ENCODE measurements at regions not wholly inside any gene's neighbourhood (a gene's known extent, or its start where the extent isn't known, plus 50 kb on each side); places are given as distances from the start of the nearest gene placed in this dataset.

DNA sequence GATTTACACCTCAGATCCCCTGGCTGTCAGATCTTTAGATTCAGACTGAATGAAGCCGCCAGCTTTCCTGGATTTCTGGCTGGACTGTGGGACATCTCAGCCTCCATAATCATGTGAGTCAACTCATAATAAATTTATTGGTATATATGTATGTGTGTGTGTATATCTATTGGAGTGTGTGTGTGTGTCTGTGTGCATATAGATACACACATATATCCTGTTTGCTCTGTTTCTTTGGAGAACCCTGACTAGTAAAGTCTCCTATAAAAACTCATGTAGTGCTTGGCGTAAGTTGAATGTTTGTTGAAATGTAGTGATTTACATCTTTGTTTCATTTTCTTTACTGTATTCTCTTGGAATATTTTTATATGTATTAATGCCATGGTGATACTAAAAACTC lies 499.5 kb upstream of the KLF12 start:
- TF ChIP-seq, protein P1, sequence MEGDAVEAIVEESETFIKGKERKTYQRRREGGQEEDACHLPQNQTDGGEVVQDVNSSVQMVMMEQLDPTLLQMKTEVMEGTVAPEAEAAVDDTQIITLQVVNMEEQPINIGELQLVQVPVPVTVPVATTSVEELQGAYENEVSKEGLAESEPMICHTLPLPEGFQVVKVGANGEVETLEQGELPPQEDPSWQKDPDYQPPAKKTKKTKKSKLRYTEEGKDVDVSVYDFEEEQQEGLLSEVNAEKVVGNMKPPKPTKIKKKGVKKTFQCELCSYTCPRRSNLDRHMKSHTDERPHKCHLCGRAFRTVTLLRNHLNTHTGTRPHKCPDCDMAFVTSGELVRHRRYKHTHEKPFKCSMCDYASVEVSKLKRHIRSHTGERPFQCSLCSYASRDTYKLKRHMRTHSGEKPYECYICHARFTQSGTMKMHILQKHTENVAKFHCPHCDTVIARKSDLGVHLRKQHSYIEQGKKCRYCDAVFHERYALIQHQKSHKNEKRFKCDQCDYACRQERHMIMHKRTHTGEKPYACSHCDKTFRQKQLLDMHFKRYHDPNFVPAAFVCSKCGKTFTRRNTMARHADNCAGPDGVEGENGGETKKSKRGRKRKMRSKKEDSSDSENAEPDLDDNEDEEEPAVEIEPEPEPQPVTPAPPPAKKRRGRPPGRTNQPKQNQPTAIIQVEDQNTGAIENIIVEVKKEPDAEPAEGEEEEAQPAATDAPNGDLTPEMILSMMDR (IDR thresholded peaks at IDR 0.05; ENCODE audit: insufficient read depth, low read depth, low read length, missing control alignments), result no peak
- no peak overlapping the region for H3K4me3 ChIP-seq (ENCODE audit: low read depth, low read length)
- DNase-seq (ENCODE audit: low read depth), result no peak

DNA sequence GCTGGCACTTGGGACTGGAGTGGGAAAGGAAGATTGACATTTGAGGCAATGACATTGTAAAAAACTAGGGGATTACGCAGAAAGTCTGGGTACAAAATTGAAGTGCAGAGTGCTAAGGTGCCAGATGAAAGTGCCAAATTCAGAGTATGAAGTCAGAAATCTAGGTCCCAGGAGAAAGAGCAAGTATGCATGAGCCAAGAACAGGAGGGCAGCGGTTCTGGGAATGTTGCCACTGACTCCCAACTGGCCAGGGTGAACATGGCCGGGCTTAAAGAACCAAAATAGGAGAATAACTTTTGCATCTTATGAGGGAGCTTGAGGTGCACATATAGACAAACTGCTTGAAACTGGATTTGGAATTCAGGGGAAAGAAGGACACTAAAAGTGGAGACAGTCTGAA lies 495.8 kb upstream of the KLF12 start:
- TF ChIP-seq, protein P1 (IDR thresholded peaks at IDR 0.05; ENCODE audit: insufficient read depth, low read depth, low read length, missing control alignments), result no peak
- no peak overlapping the region for H3K4me3 ChIP-seq (ENCODE audit: low read depth, low read length)
- no peak for DNase-seq (ENCODE audit: low read depth)

DNA sequence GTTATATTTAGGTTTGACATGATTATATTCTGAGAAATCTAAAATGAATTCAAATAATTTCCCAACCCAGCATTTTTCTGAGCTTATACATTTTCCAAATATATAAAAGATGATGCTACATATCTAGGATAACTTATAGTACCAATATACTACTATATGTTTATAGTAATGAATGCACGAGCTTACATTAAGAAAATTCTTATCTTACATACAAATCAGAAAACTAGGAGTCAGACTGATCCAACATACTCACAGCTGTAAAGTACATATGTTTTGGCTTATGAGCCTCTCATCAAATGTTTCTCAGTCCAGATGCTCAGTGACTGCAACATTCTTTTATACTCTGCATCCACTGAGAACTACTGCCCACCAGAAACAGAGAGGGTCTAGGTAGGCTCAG lies 491.3 kb upstream of the KLF12 start:
- TF ChIP-seq, protein P1 (IDR thresholded peaks at IDR 0.05; ENCODE audit: insufficient read depth, low read depth, low read length, missing control alignments), result no peak

DNA sequence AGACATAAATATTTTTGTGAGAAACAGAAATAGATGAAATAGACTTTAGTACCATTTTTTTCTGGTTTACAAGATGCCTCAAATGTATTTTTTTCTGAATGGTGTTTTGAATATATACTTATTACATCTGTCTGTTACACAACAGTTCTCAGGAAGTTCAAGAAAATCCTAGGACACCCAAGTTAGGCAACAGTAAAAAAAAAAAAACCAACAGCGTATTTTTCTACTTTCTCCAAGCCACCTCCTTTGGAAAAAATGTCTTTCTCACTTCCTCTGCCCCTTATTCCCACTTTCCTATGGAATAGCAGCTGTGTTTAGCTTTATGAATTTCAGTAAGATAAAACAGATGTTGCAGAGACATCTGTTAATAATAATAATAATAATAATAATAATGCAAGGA lies 489.6 kb upstream of the KLF12 start:
- no peak for DNase-seq (ENCODE audit: low read depth)
- TF ChIP-seq, protein P1 (IDR thresholded peaks at IDR 0.05; ENCODE audit: insufficient read depth, low read depth, low read length, missing control alignments), result no peak
- no peak overlapping the region for H3K4me3 ChIP-seq (ENCODE audit: low read depth, low read length)

More for the DNA sequence above, 491.3 kb upstream of the KLF12 start:
- no peak overlapping the region for H3K4me3 ChIP-seq (ENCODE audit: low read depth, low read length)
- no peak for DNase-seq (ENCODE audit: low read depth)

DNA sequence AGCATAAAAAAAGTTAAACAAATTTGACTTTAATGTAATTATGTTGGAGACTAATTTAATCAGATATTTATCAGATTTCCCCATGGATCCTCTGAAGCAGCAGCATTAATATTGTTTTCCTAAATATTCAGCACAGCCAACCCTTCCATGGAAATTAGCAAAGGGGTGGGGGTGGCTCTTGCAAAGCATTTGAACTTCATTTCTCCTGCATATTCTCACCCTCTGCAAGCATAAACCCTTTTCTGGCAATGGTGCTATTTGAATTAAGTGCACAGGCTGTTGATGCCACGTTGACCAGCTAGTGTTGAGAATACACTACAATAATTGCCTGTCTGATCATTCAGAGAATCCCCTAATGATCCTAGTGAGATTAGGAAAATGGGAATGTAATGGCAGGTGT lies 488.1 kb upstream of the KLF12 start:
- TF ChIP-seq, protein P1 (IDR thresholded peaks at IDR 0.05; ENCODE audit: insufficient read depth, low read depth, low read length, missing control alignments), result no peak
- DNase-seq (ENCODE audit: low read depth), result no peak
- H3K4me3 ChIP-seq (ENCODE audit: low read depth, low read length), result no peak overlapping the region

DNA sequence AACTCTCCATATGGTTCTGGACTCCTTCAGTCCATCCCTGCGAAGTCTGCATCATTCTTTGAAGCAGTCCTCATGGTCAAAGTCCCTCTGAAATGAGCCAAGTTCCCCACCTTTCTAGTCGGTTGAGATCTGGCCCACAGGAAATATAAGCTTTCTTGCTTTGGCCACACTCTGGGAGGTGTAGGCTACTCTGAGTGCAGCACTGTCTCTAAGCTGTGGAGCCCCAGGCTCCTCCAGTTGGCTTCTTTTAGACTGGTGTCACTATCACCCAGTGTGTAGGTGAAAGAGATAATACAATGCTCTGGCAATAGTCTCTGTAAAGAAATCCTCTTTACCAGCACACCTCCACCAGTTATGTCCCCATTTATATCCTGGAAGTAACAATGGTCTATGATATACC lies 486.5 kb upstream of the KLF12 start:
- TF ChIP-seq, protein P1 (IDR thresholded peaks at IDR 0.05; ENCODE audit: insufficient read depth, low read depth, low read length, missing control alignments), result no peak
- H3K4me3 ChIP-seq (ENCODE audit: low read depth, low read length), result no peak overlapping the region
- no peak for DNase-seq (ENCODE audit: low read depth)

DNA sequence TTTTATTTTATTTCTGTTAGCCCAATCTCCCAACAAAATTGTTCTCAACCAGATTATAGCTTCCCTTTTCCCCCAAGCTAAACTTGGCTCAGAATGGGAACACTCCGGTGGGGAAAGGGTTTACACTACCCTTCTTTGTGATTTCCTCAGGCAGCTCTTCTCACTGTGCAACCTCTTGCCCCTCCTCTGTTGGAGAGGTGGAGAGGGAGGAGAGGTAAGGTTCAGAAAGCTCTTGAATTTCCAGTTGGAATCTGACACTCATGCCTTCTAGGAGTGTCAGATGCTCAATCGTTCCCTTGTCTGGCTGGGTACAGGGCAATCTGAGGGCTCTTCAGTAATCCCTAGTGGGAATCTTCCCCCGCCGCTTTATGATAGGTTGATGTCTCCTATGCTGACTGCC lies 486.1 kb upstream of the KLF12 start:
- TF ChIP-seq, protein P1 (IDR thresholded peaks at IDR 0.05; ENCODE audit: insufficient read depth, low read depth, low read length, missing control alignments), result no peak
- DNase-seq (ENCODE audit: low read depth), result no peak
- H3K4me3 ChIP-seq (ENCODE audit: low read depth, low read length), result no peak overlapping the region
